GM23248 (cell line): ENCODE measurements at regions not wholly inside any gene's neighbourhood (a gene's known extent, or its start where the extent isn't known, plus 50 kb on each side); places are given as distances from the start of the nearest gene placed in this dataset.
"Not testable (repeated sequence)": the region's sequence is repeated elsewhere in the genome, so short reads cannot be mapped to it uniquely, and the experiment has no call there.

ENCODE experiments used
- DNase-seq: peaks from one replicate; pipeline ENCODE4 v3.0.0-alpha.2; 2015
- H2AFZ ChIP-seq: fragments of 200-600 bp; sonication (generic); 2 replicates; pipeline ENCODE4 v1.6.1; 2016; ENCODE audit warnings: antibody characterized with exemption
- H3F3A ChIP-seq: fragments of 200-600 bp; sonication (generic); 2 replicates; pipeline ENCODE4 v1.6.1; 2016; ENCODE audit warnings: mild to moderate bottlenecking, antibody characterized with exemption, mixed run types; ENCODE audit not compliant: insufficient read depth
- H3K27ac ChIP-seq: fragments of 200-600 bp; sonication (generic); 2 replicates; pipeline ENCODE4 v1.5.1; 2016; ENCODE audit warnings: mild to moderate bottlenecking
- H3K27me3 ChIP-seq: fragments of 200-600 bp; sonication (generic); replicated peaks from 2 replicates; pipeline ENCODE4 v1.6.1; 2016; ENCODE audit warnings: mild to moderate bottlenecking; ENCODE audit not compliant: insufficient read depth
- H3K36me3 ChIP-seq: fragments of 200-600 bp; sonication (generic); 2 replicates; pipeline ENCODE4 v1.6.1; 2016; ENCODE audit warnings: low read depth, mild to moderate bottlenecking
- H3K4me1 ChIP-seq: fragments of 200-600 bp; sonication (generic); 2 replicates; pipeline ENCODE4 v1.6.1; 2016; ENCODE audit warnings: mild to moderate bottlenecking; ENCODE audit not compliant: insufficient read depth
- H3K4me2 ChIP-seq: fragments of 200-600 bp; sonication (generic); one replicate; pipeline ENCODE4 v1.6.1; 2016; ENCODE audit warnings: mild to moderate bottlenecking; ENCODE audit not compliant: unreplicated experiment
- H3K4me3 ChIP-seq: fragments of 200-600 bp; sonication (generic); 2 replicates; pipeline ENCODE4 v1.5.1; 2016; ENCODE audit warnings: mild to moderate bottlenecking
- H3K79me2 ChIP-seq: fragments of 200-600 bp; sonication (generic); 2 replicates; pipeline ENCODE4 v1.6.1; 2016; ENCODE audit warnings: mild to moderate bottlenecking; ENCODE audit not compliant: insufficient read depth
- H3K9ac ChIP-seq: fragments of 200-600 bp; sonication (generic); 2 replicates; pipeline ENCODE4 v1.6.1; 2016; ENCODE audit warnings: mild to moderate bottlenecking
- H3K9me2 ChIP-seq: fragments of 200-600 bp; sonication (generic); 2 replicates; pipeline ENCODE4 v1.6.1; 2016; ENCODE audit warnings: mixed run types, mild to moderate bottlenecking, moderate library complexity; ENCODE audit not compliant: insufficient read depth
- H3K9me3 ChIP-seq: fragments of 200-600 bp; sonication (generic); one replicate; pipeline ENCODE4 v1.6.1; 2017; ENCODE audit warnings: low read depth
- H4K20me1 ChIP-seq: fragments of 200-600 bp; sonication (generic); 2 replicates; pipeline ENCODE4 v1.6.0; 2016; ENCODE audit not compliant: insufficient read depth
- EZH2 ChIP-seq: fragments of 200-600 bp; sonication (generic); IDR thresholded peaks from 2 replicates; pipeline ENCODE4 v1.6.1; 2018; ENCODE audit warnings: antibody characterized with exemption, mild to moderate bottlenecking; ENCODE audit not compliant: insufficient read depth, poor library complexity, severe bottlenecking
- EZH2phosphoT487 ChIP-seq: fragments of 200-600 bp; sonication (generic); IDR thresholded peaks from 2 replicates; pipeline ENCODE4 v1.6.1; 2018; ENCODE audit warnings: antibody characterized with exemption, moderate library complexity, mild to moderate bottlenecking, low read depth; ENCODE audit not compliant: insufficient read depth
- WGBS, 2 experiments: methylation state at CpG; one replicate each; pipeline ENCODE4 v1.1.6; 2015 to 2017; ENCODE audit warnings: low lambda C conversion rate in 2 of 2, low coverage in 1 of 2; ENCODE audit errors: missing lambda C conversion rate in 2 of 2; 5-methylcytosine and 5-hydroxymethylcytosine counted together
- in situ Hi-C: fragments of 300-500 bp; cut with MboI; formaldehyde crosslinking; loops from 2 replicates; pipeline ENCODE4 v1.15.0; 2020

DNA sequence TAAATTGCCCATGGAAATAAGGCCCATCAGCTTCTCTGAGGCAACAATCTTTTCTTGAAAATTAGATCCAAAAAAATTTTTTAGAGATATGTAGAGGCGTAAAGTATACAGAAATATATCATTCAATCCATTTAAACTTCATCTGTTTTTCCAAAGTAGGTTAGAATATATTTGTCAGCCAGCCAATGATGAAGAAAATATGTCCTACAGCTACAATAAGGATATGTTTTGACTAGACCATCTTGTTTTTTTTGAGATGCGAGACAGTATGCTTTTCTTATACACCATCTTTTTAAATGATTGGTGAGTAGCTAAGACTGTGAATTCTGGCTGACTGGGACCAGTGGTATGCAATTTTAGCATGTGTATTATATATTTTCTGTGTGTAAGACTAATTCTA, 630.4 kb upstream of the CNTN5 start:
- no peak overlapping the region for H3K4me2 ChIP-seq
- in situ Hi-C loops, result no loop called here
- no peaks in the 10 kb centered on the region for H3K9me3 ChIP-seq
- no peak overlapping the region for H3K27ac ChIP-seq
- H3K9me2 ChIP-seq, result no peaks in the 10 kb centered on the region
- H3K79me2 ChIP-seq, result no peaks in the 10 kb centered on the region
- no peak overlapping the region for H3K4me3 ChIP-seq
- H2AFZ ChIP-seq, result no peak overlapping the region
- no peak overlapping the region for H3K9ac ChIP-seq
- DNase-seq, result no peak
- H3K4me1 ChIP-seq, result no peaks in the 10 kb centered on the region
- 11 to 25% methylated on average over 2 of the region's 2 CpGs for WGBS, 2 experiments
- H3F3A ChIP-seq, result no peaks in the 10 kb centered on the region
- no peak for TF ChIP-seq EZH2phosphoT487
- TF ChIP-seq EZH2, result no peak
- H4K20me1 ChIP-seq, result no peaks in the 10 kb centered on the region
- H3K36me3 ChIP-seq, result no peaks in the 10 kb centered on the region
- H3K27me3 ChIP-seq, result no peaks in the 10 kb centered on the region

DNA sequence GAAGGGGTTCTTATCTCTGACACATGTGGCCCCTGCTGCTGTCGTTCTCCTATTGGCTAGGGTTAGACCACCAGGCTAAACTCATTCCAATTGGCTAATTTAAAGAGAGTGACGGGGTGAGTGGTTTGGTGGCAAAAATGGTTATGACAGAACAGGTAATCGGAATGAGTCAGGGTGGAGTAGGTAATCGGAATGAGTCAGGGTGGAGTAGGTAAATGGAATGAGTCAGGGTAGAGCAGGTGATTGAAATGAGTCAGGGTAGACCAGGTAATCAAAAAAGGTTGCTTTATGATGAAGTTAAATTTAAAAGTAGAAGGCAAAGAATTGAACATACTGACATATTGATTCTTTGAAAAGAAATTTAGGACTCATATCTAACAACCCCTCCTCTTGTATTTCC, 626.2 kb upstream of the CNTN5 start:
- DNase-seq, in situ Hi-C loops, H3K9ac ChIP-seq, H3K79me2 ChIP-seq, H3K9me2 ChIP-seq, H3K4me3 ChIP-seq, H3K9me3 ChIP-seq, H2AFZ ChIP-seq, H3K4me2 ChIP-seq, H3K27ac ChIP-seq, H3F3A ChIP-seq, H4K20me1 ChIP-seq, H3K36me3 ChIP-seq, H3K27me3 ChIP-seq, H3K4me1 ChIP-seq: not testable (repeated sequence)
- WGBS, 2 experiments, result 32 to 35% methylated on average over 4 of the region's 4 CpGs

DNA sequence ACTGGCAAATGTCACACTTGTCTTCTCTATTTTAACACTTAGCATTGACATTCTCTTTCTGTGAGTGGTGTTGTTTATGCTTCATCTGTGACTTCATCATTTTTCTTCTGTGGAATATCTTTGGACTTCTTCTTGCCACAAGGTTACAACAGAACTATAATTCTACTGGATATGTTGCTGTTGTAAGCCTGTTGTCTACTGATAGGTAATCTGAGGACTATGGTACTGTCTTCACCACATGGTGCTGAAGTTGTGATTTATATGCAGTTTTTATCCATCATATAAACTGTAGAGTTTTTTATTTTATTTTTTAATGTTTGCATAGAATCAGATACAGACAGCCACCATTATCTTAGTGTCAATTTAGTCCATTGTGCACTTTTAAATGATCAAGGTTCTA, 622.2 kb upstream of the CNTN5 start:
- Histone ChIP-seq H3K4me2 (no peak overlapping the region), H3K9me2 (no peaks in the 10 kb centered on the region), H3K4me1 (no peaks in the 10 kb centered on the region), H4K20me1 (no peaks in the 10 kb centered on the region), H3K27ac (no peak overlapping the region), H3K36me3 (no peaks in the 10 kb centered on the region), H3K9me3 (no peaks in the 10 kb centered on the region), H3F3A (no peaks in the 10 kb centered on the region), H3K79me2 (no peaks in the 10 kb centered on the region), H2AFZ (no peak overlapping the region), H3K27me3 (no peaks in the 10 kb centered on the region), H3K9ac (no peak overlapping the region), H3K4me3 (no peak overlapping the region)
- in situ Hi-C loops, result no loop called here
- no peak for DNase-seq
- no peak for TF ChIP-seq EZH2phosphoT487
- no peak for TF ChIP-seq EZH2

- Histone ChIP-seq H4K20me1 (no peaks in the 10 kb centered on the region), H3K9me2 (no peaks in the 10 kb centered on the region), H3K4me3 (no peak overlapping the region), H2AFZ (no peak overlapping the region), H3K4me1 (no peaks in the 10 kb centered on the region), H3K27ac (no peak overlapping the region), H3K27me3 (no peaks in the 10 kb centered on the region), H3K9ac (no peak overlapping the region), H3K36me3 (no peaks in the 10 kb centered on the region), H3K4me2 (no peak overlapping the region), H3K9me3 (no peaks in the 10 kb centered on the region), H3F3A (no peaks in the 10 kb centered on the region), H3K79me2 (no peaks in the 10 kb centered on the region)
- in situ Hi-C loops, result no loop called here
- no peak for TF ChIP-seq EZH2phosphoT487
- no peak for TF ChIP-seq EZH2
- DNase-seq, result no peak
Measured at GRCh38 chr11:98409069-98409468, 611.7 kb upstream of the CNTN5 start.

DNA sequence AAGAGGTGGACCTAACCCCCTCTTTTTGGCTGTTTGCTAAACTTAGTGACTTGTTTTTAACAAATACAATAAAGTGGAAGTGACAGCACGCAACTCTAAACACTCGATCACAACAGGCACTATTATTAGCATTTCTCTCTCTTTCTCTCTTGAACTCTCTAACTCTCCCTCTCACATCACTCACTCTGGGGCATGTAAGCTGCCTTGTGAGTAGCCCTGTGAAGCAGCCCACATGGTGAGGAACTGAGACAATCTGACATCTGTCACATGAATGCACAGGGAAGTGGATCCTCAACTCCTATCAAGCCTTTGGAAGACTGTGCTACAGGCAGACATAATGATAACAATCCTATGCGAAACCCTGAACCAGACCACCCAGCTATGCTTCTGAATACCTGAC, 609.0 kb upstream of the CNTN5 start:
- Histone ChIP-seq H4K20me1 (no peaks in the 10 kb centered on the region), H3K9ac (no peak overlapping the region), H3K27me3 (no peaks in the 10 kb centered on the region), H3K9me3 (no peaks in the 10 kb centered on the region), H3K36me3 (no peaks in the 10 kb centered on the region), H3F3A (no peaks in the 10 kb centered on the region), H3K4me3 (no peak overlapping the region), H3K27ac (no peak overlapping the region), H3K9me2 (no peaks in the 10 kb centered on the region), H3K4me2 (no peak overlapping the region), H3K4me1 (no peaks in the 10 kb centered on the region), H3K79me2 (no peaks in the 10 kb centered on the region), H2AFZ (no peak overlapping the region)
- in situ Hi-C loops, result no loop called here
- TF ChIP-seq EZH2phosphoT487 (no peak), EZH2 (no peak)
- 18 to 19% methylated on average over 3 of the region's 3 CpGs for WGBS, 2 experiments
- no peak for DNase-seq
